Erythroblast (primary cell): ENCODE measurements at regions not wholly inside any gene's neighbourhood (a gene's known extent, or its start where the extent isn't known, plus 50 kb on each side); places are given as distances from the start of the nearest gene placed in this dataset.

Source experiments
- DNase-seq, 2 experiments: peaks; one replicate each; lab custom pipeline; 2025; lab: John Stamatoyannopoulos, UW
- GATA1 ChIP-seq: IDR thresholded peaks from 2 replicates; pipeline ENCODE4 v1.6.1; 2011; ENCODE audit warnings: low read depth, mild to moderate bottlenecking, control low read depth, low read length, moderate library complexity
- POLR2A ChIP-seq: IDR thresholded peaks from 2 replicates; pipeline ENCODE4 v1.6.1; 2011; ENCODE audit warnings: mild to moderate bottlenecking, low read length

GRCh38 chr18:42268186-42268725, 313.2 kb downstream of the PIK3C3 start:
- no peak for TF ChIP-seq GATA1
- no peak for TF ChIP-seq POLR2A

GRCh38 chr18:42268798-42269197, 313.8 kb downstream of the PIK3C3 start:
- no peak for DNase-seq
- no peak for TF ChIP-seq POLR2A
- TF ChIP-seq GATA1, result no peak

More at GRCh38 chr18:42268186-42268725, 313.2 kb downstream of the PIK3C3 start:
- DNase-seq, result no peak

- no peak for DNase-seq
- TF ChIP-seq GATA1 (no peak), POLR2A (no peak)
Observed at GRCh38 chr18:42271647-42272414, 316.8 kb downstream of the PIK3C3 start.

GRCh38 chr18:42274488-42275137, 319.6 kb downstream of the PIK3C3 start:
- DNase-seq, result peak; percentile 19 to 36
- TF ChIP-seq GATA1 (no peak), POLR2A (no peak)

GRCh38 chr18:42275138-42275535, 320.1 kb downstream of the PIK3C3 start:
- no peak for DNase-seq
- TF ChIP-seq POLR2A (no peak), GATA1 (no peak)

- no peak for DNase-seq
Observed at GRCh38 chr18:42275949-42276730, 321.1 kb downstream of the PIK3C3 start.

GRCh38 chr18:42281124-42281523, 326.1 kb downstream of the PIK3C3 start:
- no peak for DNase-seq

More at GRCh38 chr18:42275949-42276730, 321.1 kb downstream of the PIK3C3 start:
- no peak for TF ChIP-seq POLR2A
- TF ChIP-seq GATA1, result no peak

GRCh38 chr18:42281851-42282250, 326.8 kb downstream of the PIK3C3 start:
- no peak for DNase-seq
- TF ChIP-seq GATA1 (no peak), POLR2A (no peak)

More at GRCh38 chr18:42281124-42281523, 326.1 kb downstream of the PIK3C3 start:
- TF ChIP-seq POLR2A (no peak), GATA1 (no peak)

GRCh38 chr18:42287047-42287446, 332.0 kb downstream of the PIK3C3 start:
- TF ChIP-seq GATA1, result no peak
- TF ChIP-seq POLR2A, result no peak
- DNase-seq, result no peak

- TF ChIP-seq GATA1 (no peak), POLR2A (no peak)
- no peak for DNase-seq
Observed at GRCh38 chr18:42288129-42288528, 333.1 kb downstream of the PIK3C3 start.

- TF ChIP-seq GATA1 (no peak), POLR2A (no peak)
- no peak for DNase-seq
Observed at GRCh38 chr18:42289526-42289925, 334.5 kb downstream of the PIK3C3 start.

GRCh38 chr18:42290318-42291307, 335.6 kb downstream of the PIK3C3 start:
- TF ChIP-seq POLR2A (no peak), GATA1 (no peak)

More at GRCh38 chr18:42290318-42291307, 335.6 kb downstream of the PIK3C3 start:
- no peak for DNase-seq
